ENCODE measurements at regions not wholly inside any gene's neighbourhood (a gene's known extent, or its start where the extent isn't known, plus 50 kb on each side); places are given as distances from the start of the nearest gene placed in this dataset.

DNA sequence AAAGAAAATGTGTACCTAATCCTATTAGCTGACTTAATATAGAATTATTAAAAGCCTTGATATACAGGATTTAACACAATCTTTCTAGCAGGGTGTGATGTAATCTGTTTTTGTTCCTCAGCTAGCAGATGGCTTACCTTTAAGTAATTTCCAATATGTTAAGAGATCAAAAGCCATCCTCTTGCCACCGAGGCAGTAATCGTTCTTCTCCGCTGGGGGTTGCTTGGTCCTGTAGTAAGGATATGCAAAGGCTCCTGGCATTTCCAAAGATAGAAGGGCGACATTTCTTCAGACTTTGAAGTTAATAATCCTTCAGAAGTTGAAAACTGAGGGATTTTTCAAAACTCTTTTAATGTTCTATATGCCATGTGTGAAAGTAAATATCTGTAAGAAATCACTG lies 156.4 kb downstream of the FZD1 start:
- Histone ChIP-seq H3K4me3 (no peak overlapping the region), H3K9me1 (ENCODE audit: control insufficient read depth, insufficient read depth, low read length) (no peaks in the 10 kb centered on the region), H3K27me3 (ENCODE audit: control insufficient read depth in 2 of 2, insufficient read depth in 2 of 2, low read length in 2 of 2) (0 out of 5 replicates have a peak, but pooled peaks cover 0 to 3% of the 10 kb centered on the region in 2 experiments), H3K36me3 (ENCODE audit: control insufficient read depth, insufficient read depth, low read length) (no peaks in the 10 kb centered on the region), H3K4me1 (replicated peaks in 1 of 2; ENCODE audit: control insufficient read depth in 2 of 2, insufficient read depth in 2 of 2, low read length in 2 of 2) (no peaks in the 10 kb centered on the region), H3K9me3 (replicated peaks; ENCODE audit: control insufficient read depth, insufficient read depth, low read depth, low read length) (no peaks in the 10 kb centered on the region), H2AFZ (ENCODE audit: low read depth, low read length) (no peak overlapping the region), H4K20me1 (replicated peaks; ENCODE audit: control insufficient read depth, insufficient read depth, low read length) (no peaks in the 10 kb centered on the region), H3K27ac (ENCODE audit: extremely low read depth, low read depth, low read length) (no peak overlapping the region), H3K4me2 (ENCODE audit: insufficient read depth, low read length) (no peak overlapping the region), H3K79me2 (ENCODE audit: control insufficient read depth, insufficient read depth, low read length) (no peaks in the 10 kb centered on the region), H3K9ac (ENCODE audit: insufficient read depth in 1 of 2, low read depth in 2 of 2, low read length in 2 of 2) (no peak overlapping the region)
- ATAC-seq (no peak), FAIRE-seq (peak; percentile 32), DNase-seq (ENCODE audit: extremely low read depth in 1 of 4, low spot score in 3 of 4) (no peak)
- POLR2A ChIA-PET: no interaction called here
- intact Hi-C loops (cut with micrococcal nuclease): no loop called here
- 1% methylated on average over 4 of the region's 4 CpGs for WGBS (ENCODE audit: insufficient coverage, low coverage, missing lambda C conversion rate)
- in situ Hi-C loops (cut with MboI): no loop called here
- no peak for TF ChIP-seq ZNF165 (CRISPR knock-in tag; IDR thresholded peaks at IDR 0.05; ENCODE audit: borderline replicate concordance)
- BruUV-seq (replicated peaks): no TSS peak
- CTCF ChIA-PET (ENCODE audit: low intra/inter-chr PET ratio): no interaction called here

DNA sequence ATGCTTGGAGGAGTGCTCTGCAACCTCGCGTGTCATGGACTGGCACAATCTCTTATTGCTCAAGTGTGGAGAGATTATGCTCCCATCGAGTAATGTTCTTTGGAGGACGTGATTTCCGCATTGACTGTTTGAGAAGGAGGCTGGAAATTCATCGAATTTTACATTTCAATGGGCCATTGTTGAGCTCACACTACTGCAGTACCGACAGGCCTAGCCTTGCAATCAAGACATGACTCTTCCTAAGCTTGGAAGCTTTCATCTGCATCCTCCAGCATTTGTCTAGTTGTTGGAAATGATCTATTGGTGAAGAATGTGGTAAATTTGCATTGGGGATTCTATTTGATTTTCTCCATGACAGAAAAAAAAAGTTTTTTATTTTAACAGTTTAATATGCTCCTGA lies 156.8 kb downstream of the FZD1 start:
- no peak for ATAC-seq
- no peak for TF ChIP-seq NR1H2 (CRISPR knock-in tag; IDR thresholded peaks at IDR 0.05)
- no peak for TF ChIP-seq ZNF384 (IDR thresholded peaks at IDR 0.05; ENCODE audit: low read depth, low read length)
- no peak for TF ChIP-seq KLF10 (CRISPR knock-in tag; IDR thresholded peaks at IDR 0.05)
- no peak for TF ChIP-seq LEF1 (IDR thresholded peaks at IDR 0.05)
- TF ChIP-seq SAFB2 (IDR thresholded peaks at IDR 0.05; ENCODE audit: borderline replicate concordance, low read depth, low read length, severe bottlenecking): no peak
- no peak for TF ChIP-seq ETV1 (tag; conservative IDR thresholded peaks at IDR 0.05; ENCODE audit: low read depth)
- no peak for TF ChIP-seq BHLHE40 (IDR thresholded peaks at IDR 0.05; ENCODE audit: low read length)
- no peak for TF ChIP-seq NR2F6 (CRISPR knock-in tag; IDR thresholded peaks at IDR 0.05)
- no peak for TF ChIP-seq ELF4 (CRISPR knock-in tag; IDR thresholded peaks at IDR 0.05)
- no peak for TF ChIP-seq TCF3 (CRISPR knock-in tag; IDR thresholded peaks at IDR 0.05)
- TF ChIP-seq MED1 (CRISPR knock-in tag; IDR thresholded peaks at IDR 0.05; ENCODE audit: borderline replicate concordance): no peak
- TF ChIP-seq, protein P1, sequence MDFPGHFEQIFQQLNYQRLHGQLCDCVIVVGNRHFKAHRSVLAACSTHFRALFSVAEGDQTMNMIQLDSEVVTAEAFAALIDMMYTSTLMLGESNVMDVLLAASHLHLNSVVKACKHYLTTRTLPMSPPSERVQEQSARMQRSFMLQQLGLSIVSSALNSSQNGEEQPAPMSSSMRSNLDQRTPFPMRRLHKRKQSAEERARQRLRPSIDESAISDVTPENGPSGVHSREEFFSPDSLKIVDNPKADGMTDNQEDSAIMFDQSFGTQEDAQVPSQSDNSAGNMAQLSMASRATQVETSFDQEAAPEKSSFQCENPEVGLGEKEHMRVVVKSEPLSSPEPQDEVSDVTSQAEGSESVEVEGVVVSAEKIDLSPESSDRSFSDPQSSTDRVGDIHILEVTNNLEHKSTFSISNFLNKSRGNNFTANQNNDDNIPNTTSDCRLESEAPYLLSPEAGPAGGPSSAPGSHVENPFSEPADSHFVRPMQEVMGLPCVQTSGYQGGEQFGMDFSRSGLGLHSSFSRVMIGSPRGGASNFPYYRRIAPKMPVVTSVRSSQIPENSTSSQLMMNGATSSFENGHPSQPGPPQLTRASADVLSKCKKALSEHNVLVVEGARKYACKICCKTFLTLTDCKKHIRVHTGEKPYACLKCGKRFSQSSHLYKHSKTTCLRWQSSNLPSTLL (IDR thresholded peaks at IDR 0.05): no peak
- TF ChIP-seq, protein P2, sequence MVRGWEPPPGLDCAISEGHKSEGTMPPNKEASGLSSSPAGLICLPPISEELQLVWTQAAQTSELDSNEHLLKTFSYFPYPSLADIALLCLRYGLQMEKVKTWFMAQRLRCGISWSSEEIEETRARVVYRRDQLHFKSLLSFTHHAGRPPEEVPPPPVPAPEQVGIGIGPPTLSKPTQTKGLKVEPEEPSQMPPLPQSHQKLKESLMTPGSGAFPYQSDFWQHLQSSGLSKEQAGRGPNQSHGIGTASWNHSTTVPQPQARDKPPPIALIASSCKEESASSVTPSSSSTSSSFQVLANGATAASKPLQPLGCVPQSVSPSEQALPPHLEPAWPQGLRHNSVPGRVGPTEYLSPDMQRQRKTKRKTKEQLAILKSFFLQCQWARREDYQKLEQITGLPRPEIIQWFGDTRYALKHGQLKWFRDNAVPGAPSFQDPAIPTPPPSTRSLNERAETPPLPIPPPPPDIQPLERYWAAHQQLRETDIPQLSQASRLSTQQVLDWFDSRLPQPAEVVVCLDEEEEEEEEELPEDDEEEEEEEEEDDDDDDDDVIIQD (CRISPR knock-in tag; IDR thresholded peaks at IDR 0.05): no peak
- TF ChIP-seq TBL1XR1 (IDR thresholded peaks at IDR 0.05; ENCODE audit: low read length in 2 of 2): no peak
- no peak for TF ChIP-seq ZNF184 (CRISPR knock-in tag; IDR thresholded peaks at IDR 0.05)
- no peaks in the 10 kb centered on the region for H3K9me1 ChIP-seq (ENCODE audit: control insufficient read depth, insufficient read depth, low read length)
- CTCF ChIA-PET (ENCODE audit: low intra/inter-chr PET ratio): no interaction called here
- no peak overlapping the region for H3K9ac ChIP-seq (ENCODE audit: insufficient read depth in 1 of 2, low read depth in 2 of 2, low read length in 2 of 2)
- no peaks in the 10 kb centered on the region for H3K4me1 ChIP-seq (replicated peaks in 1 of 2; ENCODE audit: control insufficient read depth in 2 of 2, insufficient read depth in 2 of 2, low read length in 2 of 2)
- no peak overlapping the region for H2AFZ ChIP-seq (ENCODE audit: low read depth, low read length)
- no peak for FAIRE-seq
- in situ Hi-C loops (cut with MboI): no loop called here
- H3K79me2 ChIP-seq (ENCODE audit: control insufficient read depth, insufficient read depth, low read length): no peaks in the 10 kb centered on the region
- BruUV-seq (replicated peaks): no TSS peak
- H3K4me2 ChIP-seq (ENCODE audit: insufficient read depth, low read length): no peak overlapping the region
- H3K27ac ChIP-seq (ENCODE audit: extremely low read depth, low read depth, low read length): no peak overlapping the region
- H3K36me3 ChIP-seq (ENCODE audit: control insufficient read depth, insufficient read depth, low read length): no peaks in the 10 kb centered on the region
- POLR2A ChIA-PET: no interaction called here
- intact Hi-C loops (cut with micrococcal nuclease): no loop called here
- WGBS (ENCODE audit: insufficient coverage, low coverage, missing lambda C conversion rate): 3% methylated on average over 7 of the region's 7 CpGs
- H3K9me3 ChIP-seq (replicated peaks; ENCODE audit: control insufficient read depth, insufficient read depth, low read depth, low read length): no peaks in the 10 kb centered on the region
- no peak overlapping the region for H3K4me3 ChIP-seq
- H3K27me3 ChIP-seq (ENCODE audit: control insufficient read depth in 2 of 2, insufficient read depth in 2 of 2, low read length in 2 of 2): 0 out of 5 replicates have a peak, but pooled peaks cover 0 to 3% of the 10 kb centered on the region in 2 experiments
- DNase-seq (ENCODE audit: extremely low read depth in 1 of 4, low spot score in 3 of 4): no peak
- H4K20me1 ChIP-seq (replicated peaks; ENCODE audit: control insufficient read depth, insufficient read depth, low read length): no peaks in the 10 kb centered on the region
